GM08714 (cell line): ENCODE measurements at regions not wholly inside any gene's neighbourhood (a gene's known extent, or its start where the extent isn't known, plus 50 kb on each side); places are given as distances from the start of the nearest gene placed in this dataset.
"Not testable (repeated sequence)": the region's sequence is repeated elsewhere in the genome, so short reads cannot be mapped to it uniquely, and the experiment has no call there.

Experiments used
- H3K4me3 ChIP-seq: fragments of 200-500 bp; sonication (Bioruptor generic); 2 replicates; pipeline ENCODE4 v1.5.1; 2014; ENCODE audit warnings: mild to moderate bottlenecking, low read length, inconsistent platforms
- ZNF274 ChIP-seq: IDR thresholded peaks from 2 replicates; pipeline ENCODE4 v1.6.1; 2012; ENCODE audit warnings: mild to moderate bottlenecking, low read depth, low read length

DNA sequence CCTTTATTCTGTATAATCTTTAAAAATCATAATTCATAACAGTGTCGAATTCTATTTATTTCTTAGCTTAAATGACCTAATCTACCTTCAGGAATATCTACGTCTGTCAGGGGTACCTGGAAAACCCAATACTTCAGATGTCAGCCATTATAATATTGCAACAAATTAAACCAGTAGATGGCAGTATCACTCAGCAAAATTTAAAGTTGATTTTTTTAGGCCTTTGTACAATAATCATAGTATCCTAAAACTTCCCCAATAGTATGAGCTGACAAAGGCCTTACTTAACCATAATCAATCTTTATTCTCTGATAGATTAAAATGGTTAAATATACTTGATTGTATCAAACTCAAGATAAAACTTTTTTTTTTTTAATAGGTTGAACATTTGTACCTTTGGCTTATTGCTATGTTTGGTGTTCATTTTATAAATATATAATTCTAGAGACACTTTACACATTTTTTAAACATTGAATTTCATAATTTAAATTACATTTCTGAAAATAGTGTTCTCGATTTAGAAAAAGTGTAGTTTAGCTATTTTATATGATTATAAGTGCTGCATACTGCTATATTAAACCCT is 830.2 kb upstream of the SPRY2 start:
- H3K4me3 ChIP-seq, result no peak overlapping the region
- no peak for TF ChIP-seq ZNF274

DNA sequence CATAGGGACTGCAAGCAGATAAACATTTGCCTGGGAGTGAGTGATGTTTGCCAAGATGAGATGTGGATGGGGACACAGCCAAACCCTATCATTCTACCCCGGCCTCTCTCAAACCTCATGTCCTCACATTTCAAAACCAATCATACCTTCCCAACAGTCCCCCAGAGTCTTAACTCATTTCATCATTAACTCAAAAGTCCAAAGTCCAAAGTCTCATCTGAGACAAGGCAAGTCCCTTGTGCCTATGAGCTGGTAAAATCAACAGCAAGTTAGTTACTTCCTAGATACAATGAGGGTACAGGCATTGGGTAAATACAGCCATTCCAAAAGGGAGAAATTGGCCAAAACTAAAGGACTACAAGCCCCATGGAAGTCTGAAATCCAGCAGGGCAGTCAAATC is 822.9 kb upstream of the SPRY2 start:
- not testable (repeated sequence) for H3K4me3 ChIP-seq

DNA sequence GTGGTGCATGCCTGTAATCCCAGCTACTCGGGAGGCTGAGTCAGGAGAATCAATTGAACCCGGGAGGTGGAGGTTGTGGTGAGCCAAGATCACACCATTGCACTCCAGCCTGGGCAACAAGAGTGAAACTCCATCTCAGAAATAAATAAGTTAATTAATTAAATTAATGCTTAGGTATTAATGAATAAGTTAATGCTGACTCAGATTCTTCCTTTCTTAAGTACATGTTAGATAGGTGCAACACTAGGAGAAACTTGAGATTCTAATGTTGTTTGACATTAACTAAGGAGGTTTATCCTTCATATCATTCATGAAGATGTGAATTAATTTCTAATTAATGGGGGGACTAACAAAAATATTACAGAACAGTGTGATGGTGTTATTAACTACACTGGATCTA is 812.6 kb upstream of the SPRY2 start:
- no peak overlapping the region for H3K4me3 ChIP-seq
- no peak for TF ChIP-seq ZNF274

DNA sequence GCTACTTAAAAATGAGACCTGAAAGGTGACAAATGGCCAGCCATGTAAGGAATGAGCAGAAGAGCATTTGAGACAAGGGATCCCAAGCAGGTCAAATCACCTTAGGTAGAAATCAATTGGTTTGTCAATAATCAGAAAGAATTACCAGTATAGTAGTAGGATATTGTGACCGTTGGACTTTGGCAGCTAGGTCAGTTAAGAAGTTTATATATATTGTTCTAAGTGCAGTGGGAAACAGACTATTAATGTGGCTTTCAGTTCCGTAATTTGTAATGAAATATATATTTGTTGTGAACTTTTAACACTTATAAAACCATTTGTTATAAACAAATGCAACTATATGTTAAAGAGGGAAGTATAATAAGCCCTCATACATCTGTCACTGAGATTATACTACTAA is 807.9 kb upstream of the SPRY2 start:
- no peak overlapping the region for H3K4me3 ChIP-seq
- no peak for TF ChIP-seq ZNF274

DNA sequence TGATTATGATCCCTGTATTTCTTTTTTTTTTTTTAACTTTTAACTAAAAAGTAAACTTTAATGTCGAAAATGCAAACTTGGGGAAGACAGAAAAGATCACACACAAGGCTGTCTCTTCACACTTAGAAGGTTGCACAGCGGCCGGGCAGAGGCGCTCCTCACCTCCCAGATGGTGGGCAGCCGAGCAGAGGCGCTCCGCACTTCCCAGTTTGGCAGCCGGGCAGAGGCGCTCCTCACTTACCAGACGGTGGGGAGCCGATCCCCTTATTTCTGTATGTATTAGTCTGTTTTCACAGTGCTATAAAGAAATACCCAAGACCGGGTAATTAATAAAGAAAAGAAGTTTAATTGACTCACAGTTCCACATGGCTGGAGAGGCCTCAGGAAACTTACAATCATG is 805.6 kb upstream of the SPRY2 start:
- H3K4me3 ChIP-seq, result not testable (repeated sequence)

DNA sequence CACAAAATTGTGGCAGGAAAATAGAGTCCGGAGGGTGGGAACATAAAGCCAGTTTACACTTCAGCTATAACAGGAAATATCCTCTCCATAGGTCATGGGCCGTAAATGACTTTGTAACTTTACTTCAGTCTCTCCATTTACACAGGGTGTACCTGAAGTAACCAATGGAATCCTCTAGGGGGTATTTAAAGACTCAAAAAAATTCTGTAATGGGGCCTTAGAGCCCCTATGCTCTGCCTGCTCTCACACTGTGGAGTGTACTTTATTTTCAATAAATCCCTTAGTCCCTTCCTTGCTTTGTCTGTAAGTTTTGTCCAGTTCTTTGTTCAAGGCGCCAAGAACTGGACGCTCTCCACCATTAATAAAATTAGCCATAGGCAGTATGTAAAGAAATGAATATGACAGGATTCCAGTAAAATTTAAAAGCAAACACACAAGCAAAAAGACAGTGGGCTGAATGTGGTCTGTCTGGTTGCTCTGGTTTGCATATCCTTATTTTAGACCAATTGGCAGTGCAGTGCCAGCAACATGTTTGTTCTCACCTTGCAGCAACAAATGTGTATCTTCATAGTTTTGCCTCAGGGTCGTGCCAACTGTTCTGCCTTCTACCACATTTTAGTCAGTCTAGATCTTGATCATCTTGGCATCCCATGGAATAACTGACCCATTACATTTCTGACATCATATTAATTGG is 801.5 kb upstream of the SPRY2 start:
- no peak for TF ChIP-seq ZNF274

DNA sequence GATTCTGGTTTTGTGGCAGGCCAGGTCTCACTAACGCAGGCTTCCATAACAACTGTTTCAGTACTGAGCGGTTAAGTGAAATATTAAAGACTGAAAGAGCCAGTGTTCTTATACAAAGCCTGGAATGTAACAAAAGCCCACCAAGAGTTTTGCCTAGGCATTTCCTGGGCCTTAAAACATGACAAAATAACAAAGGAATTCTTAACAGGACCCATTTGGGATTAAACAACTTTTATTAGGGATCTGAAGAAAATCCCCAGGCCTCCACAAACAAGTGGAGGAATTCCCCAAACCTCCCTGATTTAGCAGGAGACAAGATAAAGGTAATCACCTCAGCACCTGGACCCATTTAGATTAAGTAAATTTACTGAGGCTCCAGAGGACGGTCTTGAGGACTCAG is 799.7 kb upstream of the SPRY2 start:
- no peak overlapping the region for H3K4me3 ChIP-seq
- no peak for TF ChIP-seq ZNF274

More for the DNA sequence above, 801.5 kb upstream of the SPRY2 start:
- no peak overlapping the region for H3K4me3 ChIP-seq

DNA sequence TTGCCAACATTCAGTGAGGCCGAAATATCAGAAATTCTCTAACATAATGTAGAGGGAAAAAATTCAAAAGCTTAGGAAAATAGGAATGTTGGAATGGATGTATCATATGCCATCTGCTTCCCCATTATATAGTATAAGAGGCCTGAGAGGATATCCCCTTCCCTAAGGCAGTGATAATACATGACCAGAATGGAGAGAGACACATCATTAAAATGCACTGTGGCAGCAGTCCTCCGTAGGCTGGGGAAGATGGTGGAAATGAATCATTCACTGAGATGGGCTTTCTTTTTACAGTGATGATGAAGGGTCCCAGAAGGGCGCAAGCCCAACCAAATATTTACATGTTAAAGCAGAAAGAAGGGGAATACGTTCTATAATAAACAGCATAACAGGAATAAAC is 799.1 kb upstream of the SPRY2 start:
- TF ChIP-seq ZNF274, result no peak
- no peak overlapping the region for H3K4me3 ChIP-seq

DNA sequence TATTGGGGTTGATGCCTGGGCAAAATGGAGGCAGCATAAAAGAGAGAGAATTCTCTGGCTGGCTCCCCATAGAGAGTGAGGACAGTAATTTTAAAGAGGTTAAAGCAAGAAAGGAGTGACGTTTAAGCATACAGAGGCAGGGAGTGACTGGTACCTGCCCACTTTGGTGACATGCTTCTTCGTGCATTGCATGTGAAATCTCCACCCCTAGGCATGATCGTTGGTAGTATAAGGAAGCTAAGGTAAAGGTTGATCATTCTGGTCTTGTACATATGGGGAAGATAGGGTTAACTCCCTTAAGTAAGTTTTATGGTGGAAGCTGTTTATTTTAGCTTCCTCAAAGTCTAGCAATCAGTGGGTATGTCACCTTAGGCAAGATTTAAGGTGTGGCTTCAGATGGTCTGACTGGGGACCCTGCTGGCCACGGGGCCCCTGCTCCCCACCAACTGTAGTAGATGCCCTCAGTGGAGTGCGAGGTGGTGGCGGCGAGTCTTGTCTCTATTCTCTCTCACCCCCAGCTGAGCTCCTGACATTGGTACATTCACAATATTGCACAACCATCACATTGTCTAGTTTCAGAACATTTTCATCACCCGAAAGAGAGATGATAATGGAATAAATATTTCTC is 797.5 kb upstream of the SPRY2 start:
- TF ChIP-seq ZNF274, result no peak
- no peak overlapping the region for H3K4me3 ChIP-seq

DNA sequence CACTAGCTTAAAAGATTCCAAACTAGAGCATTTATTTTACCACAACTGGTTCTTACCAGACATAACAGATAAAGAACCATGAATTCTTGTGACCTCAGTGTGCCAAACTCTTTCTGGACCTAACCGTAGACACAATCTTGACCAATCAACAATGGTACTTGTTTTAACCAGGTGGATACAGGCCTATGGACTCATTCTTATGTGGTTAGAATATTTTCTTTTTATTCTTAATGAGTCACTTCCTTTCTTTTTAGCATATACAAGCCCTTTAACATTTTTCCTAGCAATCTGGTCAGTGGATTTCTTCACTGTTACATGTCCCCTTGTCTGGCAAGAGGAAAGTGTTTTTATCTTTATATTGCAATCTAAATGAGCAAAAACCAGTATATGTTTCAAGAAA is 792.1 kb upstream of the SPRY2 start:
- TF ChIP-seq ZNF274, result no peak
- no peak overlapping the region for H3K4me3 ChIP-seq

DNA sequence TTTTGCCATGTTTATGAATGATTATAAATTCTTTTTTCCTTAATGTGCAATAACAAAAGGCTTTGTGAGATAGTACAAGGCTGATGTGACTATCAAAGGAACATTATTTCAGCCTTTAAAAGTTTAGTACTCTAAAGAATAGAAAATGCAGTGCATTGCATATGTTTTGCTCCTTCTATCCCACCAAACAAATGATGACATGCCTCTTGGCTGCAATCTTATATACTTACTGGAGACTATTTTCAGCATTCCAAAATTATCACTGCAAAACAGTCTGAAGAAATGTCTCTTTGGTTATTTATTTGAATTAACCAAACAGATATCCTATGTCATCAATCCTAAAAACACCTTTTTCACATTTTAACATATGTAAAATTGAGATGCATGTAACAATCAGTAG is 776.5 kb upstream of the SPRY2 start:
- no peak overlapping the region for H3K4me3 ChIP-seq
- no peak for TF ChIP-seq ZNF274

DNA sequence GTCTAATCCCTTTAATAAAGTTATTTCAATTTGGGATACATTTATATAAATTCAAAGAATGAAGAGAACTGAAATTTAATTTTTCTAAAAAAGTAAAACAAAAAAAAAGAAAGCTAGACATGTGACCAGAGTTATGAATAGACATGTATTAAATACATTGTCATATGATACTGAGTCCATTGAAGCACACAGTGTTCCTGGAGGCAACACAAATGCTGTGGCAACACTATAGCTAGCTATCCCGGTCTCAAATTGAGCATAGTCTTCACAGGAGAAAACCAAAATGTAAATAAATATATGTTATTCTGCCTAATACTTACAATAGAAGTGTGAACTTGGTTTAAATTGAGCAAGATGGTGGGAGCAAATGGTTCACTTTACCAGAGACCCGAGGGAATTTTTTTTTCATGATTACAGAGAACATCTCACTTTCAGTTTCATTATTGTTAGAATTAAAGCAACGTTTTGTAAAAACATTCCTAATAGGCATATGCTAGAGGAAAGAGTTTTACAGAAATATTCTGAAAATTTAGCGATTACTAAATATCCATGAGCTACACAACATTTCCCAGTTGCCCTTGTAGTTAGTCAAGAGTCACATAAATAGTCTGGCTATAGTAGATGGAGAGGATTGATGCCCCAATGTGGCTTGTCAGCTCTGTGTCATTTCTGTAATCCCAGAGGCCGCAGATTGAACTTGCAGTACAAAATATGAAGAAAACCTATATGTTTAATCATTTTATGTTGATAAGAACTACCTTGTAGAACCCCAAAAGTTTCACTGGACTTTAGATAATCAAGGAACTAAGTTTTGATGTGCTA is 775.7 kb upstream of the SPRY2 start:
- no peak for TF ChIP-seq ZNF274
- H3K4me3 ChIP-seq, result no peak overlapping the region

DNA sequence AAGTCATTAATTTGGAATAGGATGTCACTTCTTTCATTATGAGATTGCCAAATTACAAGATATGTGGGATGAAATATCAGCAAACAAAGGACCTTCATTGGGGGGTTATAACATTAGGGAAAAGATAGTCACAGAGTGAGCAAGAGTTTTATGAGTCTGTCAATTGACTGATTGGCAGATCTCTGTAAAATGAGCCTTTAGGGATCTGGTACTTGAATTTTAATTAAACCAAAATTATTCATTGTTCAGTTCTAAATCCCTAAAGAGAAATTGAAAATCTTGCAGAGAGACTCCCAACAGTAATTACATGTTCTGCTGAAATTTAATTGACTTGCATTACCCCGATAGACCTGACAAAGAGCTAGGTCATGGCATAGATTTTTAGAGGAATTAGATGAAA is 768.1 kb upstream of the SPRY2 start:
- TF ChIP-seq ZNF274, result no peak
- no peak overlapping the region for H3K4me3 ChIP-seq

DNA sequence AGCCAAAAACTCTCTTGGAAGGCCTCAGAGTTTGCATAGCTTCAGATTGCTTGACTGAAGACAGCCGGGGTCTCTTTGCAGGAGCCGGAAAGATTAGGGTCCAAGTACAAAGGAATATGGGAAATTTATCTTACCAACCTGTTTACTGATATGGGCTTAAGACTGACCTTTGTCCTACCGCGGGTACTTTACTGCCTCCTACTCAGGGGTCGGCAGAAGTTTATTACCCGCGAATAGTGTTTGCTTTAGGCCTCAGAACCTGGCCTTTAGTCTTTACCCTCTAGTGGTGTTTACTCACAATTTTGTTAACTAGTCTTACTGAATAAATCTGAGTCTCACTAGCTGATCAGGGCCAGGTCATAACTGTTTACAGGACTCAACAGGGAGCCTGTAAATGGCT is 765.4 kb upstream of the SPRY2 start:
- no peak overlapping the region for H3K4me3 ChIP-seq

More for the DNA sequence above, 765.4 kb upstream of the SPRY2 start:
- TF ChIP-seq ZNF274, result no peak
